GM12801 (cell line): ENCODE measurements at regions not wholly inside any gene's neighbourhood (a gene's known extent, or its start where the extent isn't known, plus 50 kb on each side); places are given as distances from the start of the nearest gene placed in this dataset.

ENCODE experiments used
- TF ChIP-seq, protein P1 (sequence below): IDR thresholded peaks from one replicate; pipeline ENCODE4 v1.5.1; 2011; ENCODE audit warnings: control low read depth; ENCODE audit not compliant: insufficient read length; ENCODE audit errors: extremely low read depth

DNA sequence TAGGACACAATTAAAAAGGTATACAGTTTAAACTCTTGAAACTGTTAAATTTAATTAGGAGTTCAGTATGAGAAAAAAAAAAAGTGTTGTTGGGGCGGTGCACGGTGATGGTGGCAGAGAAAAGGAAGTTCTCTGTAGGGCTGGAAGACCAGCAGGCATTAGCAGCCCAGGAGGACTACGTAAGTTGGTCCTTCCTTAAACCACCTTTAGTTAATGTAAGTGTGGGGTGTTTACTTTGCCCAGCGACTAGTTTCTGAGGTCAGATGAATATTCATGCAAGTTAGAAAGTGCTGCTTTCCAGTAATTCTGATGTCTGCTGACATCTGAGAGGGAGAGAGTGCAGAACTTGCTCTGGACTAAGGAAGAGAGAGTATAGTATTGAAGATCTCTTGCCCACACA lies 54.9 kb downstream of the NKX2-1 start:
- TF ChIP-seq, protein P1, sequence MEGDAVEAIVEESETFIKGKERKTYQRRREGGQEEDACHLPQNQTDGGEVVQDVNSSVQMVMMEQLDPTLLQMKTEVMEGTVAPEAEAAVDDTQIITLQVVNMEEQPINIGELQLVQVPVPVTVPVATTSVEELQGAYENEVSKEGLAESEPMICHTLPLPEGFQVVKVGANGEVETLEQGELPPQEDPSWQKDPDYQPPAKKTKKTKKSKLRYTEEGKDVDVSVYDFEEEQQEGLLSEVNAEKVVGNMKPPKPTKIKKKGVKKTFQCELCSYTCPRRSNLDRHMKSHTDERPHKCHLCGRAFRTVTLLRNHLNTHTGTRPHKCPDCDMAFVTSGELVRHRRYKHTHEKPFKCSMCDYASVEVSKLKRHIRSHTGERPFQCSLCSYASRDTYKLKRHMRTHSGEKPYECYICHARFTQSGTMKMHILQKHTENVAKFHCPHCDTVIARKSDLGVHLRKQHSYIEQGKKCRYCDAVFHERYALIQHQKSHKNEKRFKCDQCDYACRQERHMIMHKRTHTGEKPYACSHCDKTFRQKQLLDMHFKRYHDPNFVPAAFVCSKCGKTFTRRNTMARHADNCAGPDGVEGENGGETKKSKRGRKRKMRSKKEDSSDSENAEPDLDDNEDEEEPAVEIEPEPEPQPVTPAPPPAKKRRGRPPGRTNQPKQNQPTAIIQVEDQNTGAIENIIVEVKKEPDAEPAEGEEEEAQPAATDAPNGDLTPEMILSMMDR, result no peak

DNA sequence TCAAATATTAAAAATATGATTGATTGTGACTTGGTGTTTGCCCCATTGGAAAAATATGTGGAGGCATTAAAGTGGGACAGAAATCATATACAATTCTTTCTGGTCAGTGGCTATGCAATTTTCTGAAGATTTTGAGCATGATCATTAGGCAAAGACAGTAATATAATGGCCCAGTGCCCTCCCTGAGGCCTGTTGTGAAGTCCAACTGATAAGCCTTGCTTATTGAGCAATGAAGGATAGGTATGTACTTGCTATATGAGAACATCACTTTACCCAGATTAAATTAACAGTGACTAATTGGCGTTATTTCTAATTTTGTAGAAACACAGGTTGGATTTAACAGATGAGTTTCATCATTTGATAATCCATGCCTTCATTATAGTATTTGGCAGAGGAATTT lies 57.1 kb downstream of the NKX2-1 start:
- TF ChIP-seq, protein P1, result no peak

DNA sequence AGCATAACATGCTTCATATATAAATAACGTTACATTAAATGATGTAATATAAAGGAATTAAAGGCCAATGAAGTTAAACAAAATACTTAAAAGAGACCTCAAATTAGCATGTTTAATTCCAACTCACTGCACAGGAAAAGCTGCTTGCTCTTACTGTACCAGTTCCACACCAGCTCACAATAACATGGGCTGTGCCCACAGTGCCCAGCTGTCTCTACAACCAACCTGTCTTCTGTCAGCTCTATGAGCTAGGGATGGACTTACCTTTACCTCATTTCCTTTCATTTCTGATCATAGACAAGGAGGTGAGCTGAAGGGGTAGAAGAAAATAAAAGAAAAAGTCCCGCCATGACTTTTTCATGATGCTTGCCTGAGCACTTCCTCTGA lies 64.8 kb downstream of the NKX2-1 start:
- TF ChIP-seq, protein P1, result no peak

DNA sequence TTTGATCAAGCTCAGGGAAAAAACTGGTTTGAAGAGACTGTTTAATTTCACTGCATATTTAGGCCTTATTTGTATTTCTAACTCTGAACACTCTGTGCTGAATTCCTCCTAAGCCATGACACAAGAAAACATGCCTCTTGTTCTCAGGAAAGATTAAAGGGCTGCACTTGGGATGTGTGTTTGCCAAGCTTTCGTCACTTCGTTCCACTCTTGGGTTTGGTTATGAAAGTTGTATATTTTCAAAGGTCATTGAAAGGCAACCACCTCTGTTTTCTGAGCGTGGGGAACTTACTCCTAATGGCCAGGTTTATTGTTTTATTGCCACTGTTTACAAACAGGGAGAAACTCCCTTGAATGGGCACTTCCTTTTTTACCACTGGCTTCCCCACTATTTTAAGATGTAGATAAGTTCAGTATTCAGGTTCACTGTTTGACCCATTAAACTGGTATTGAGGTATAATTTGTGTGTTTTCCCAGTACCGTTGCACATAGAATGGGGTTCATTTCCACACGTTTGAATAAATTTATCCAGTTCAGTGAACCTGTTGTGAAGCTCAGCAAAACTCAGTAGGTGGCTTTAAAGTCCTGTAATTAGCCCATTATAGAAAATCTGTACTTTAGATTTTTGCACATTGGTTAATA lies 65.3 kb downstream of the NKX2-1 start:
- TF ChIP-seq, protein P1, result no peak

DNA sequence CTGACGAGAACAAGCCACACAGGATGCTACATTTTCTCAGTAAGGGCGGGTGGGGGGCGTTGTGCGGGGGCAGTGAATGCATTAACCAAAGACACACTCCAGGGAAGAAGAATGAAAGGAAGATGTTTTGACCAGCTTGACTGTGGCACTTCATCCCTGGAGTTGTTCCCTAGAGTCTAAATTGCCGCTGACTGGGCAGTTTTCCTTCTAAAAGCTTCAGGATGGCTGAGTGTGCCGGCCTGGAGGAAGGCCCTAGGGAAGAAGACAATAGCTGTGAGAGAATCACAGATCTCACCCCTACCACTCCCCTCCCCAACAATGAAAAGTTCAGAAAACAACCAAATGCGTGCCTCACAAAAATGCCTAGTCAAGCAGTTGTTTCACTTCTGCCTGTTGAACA lies 67.2 kb downstream of the NKX2-1 start:
- TF ChIP-seq, protein P1, result no peak

DNA sequence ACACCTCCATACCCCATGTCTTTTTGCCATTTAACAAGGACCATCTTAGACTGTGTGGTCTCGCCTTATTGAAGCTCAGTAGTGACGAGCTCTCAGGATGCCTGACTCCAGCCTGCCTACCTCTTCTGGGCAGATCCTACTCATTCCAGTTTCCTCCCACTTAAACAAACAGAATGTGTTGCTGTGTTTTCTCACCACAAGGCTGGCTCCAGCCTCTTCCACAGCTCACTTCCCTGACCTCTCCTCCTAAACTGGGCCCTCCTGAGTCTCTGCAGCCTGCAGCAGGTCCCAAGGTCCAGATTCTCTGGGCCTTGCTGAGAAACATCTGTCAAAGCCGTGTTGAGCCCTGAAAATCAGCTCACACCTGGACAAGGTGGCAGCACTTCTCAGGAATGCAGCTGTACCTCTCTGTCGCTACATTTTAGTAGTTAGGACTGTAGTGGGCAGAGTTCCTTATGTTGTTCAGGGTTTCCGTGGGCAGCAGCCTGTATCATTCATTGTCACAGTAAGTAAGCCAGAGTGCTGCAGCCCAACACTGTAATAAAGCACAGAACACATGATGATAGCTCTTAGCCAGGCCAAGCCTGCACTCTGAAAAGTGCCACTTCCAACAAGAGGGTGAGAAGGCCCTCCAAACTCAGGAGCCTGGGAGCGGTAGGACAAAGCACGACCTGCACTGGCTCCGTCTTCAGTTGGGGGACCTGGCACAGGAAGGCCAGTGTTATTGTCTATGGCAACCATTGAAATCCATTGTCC lies 68.5 kb downstream of the NKX2-1 start:
- TF ChIP-seq, protein P1, result no peak

DNA sequence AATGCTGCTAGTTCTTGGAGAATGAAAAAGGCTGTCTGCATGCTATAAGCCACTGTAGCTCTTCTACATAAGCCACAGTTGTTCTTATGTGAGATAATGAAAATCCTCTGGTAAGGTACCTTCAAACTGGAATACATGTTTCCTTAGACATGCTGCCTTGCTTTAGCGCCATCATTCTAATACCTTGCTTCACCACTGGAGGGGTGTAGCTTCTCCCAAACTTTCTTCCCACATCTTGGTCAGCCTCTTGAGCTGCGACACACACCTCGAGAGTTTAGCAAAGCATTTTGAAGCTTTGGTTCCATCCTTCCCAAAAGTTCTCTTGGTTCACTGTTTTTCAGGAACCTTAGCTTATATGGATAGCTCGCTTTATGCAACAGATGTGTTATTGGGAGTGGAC lies 69.5 kb downstream of the NKX2-1 start:
- TF ChIP-seq, protein P1, result no peak
